ENCODE measurements at regions not wholly inside any gene's neighbourhood (a gene's known extent, or its start where the extent isn't known, plus 50 kb on each side); places are given as distances from the start of the nearest gene placed in this dataset.

GRCh38 chr16:55100100-55100499 is 169.4 kb downstream of the IRX5 start:
- no peak for TF ChIP-seq CTCF (conservative IDR thresholded peaks at IDR 0.05; ENCODE audit: low read length)
- TF ChIP-seq EZH2phosphoT487 (IDR thresholded peaks at IDR 0.05; ENCODE audit: borderline replicate concordance): no peak

Measured in Loucy (cell line).